HEK293 (cell line): ENCODE measurements at regions not wholly inside any gene's neighbourhood (a gene's known extent, or its start where the extent isn't known, plus 50 kb on each side); places are given as distances from the start of the nearest gene placed in this dataset.

Source experiments
- CTCF ChIP-seq: fragments of 450-650 bp; formaldehyde crosslinking; IDR thresholded peaks from 2 replicates; pipeline ENCODE4 v1.5.1; 2016; ENCODE audit warnings: missing biosample characterization, missing genetic modification characterization
- GLI4 ChIP-seq: fragments of 450-650 bp; formaldehyde crosslinking; IDR thresholded peaks from 2 replicates; pipeline ENCODE4 v1.5.1; 2016; ENCODE audit warnings: missing biosample characterization, missing genetic modification characterization
- WT1 ChIP-seq: fragments of 450-650 bp; formaldehyde crosslinking; IDR thresholded peaks from 2 replicates; pipeline ENCODE4 v1.5.1; 2016; ENCODE audit warnings: missing biosample characterization, missing genetic modification characterization
- ZNF16 ChIP-seq: fragments of 450-650 bp; formaldehyde crosslinking; IDR thresholded peaks from 2 replicates; pipeline ENCODE4 v1.5.1; 2016; ENCODE audit warnings: low read depth, missing biosample characterization, missing genetic modification characterization
- ZNF24 ChIP-seq: fragments of 450-650 bp; formaldehyde crosslinking; IDR thresholded peaks from 2 replicates; pipeline ENCODE4 v1.5.1; 2016; ENCODE audit warnings: missing biosample characterization, missing genetic modification characterization
- ZNF354C ChIP-seq: fragments of 450-650 bp; formaldehyde crosslinking; IDR thresholded peaks from 2 replicates; pipeline ENCODE4 v1.5.1; 2016; ENCODE audit warnings: missing biosample characterization, missing genetic modification characterization, low read depth, borderline replicate concordance
- ZNF558 ChIP-seq: fragments of 450-650 bp; formaldehyde crosslinking; IDR thresholded peaks from 2 replicates; pipeline ENCODE4 v1.5.1; 2016; ENCODE audit warnings: missing biosample characterization, missing genetic modification characterization
- TF ChIP-seq, protein P1 (sequence below): fragments of 450-650 bp; formaldehyde crosslinking; IDR thresholded peaks from 2 replicates; pipeline ENCODE4 v1.5.1; 2016; ENCODE audit warnings: missing biosample characterization, missing genetic modification characterization

- TF ChIP-seq GLI4 (tag by site-specific recombination) (no peak), ZNF558 (tag by site-specific recombination) (no peak), ZNF354C (no peak), CTCF (tag by site-specific recombination) (no peak), WT1 (tag by site-specific recombination) (no peak), ZNF24 (tag by site-specific recombination) (no peak), ZNF16 (tag by site-specific recombination) (no peak)
- TF ChIP-seq, protein P1, sequence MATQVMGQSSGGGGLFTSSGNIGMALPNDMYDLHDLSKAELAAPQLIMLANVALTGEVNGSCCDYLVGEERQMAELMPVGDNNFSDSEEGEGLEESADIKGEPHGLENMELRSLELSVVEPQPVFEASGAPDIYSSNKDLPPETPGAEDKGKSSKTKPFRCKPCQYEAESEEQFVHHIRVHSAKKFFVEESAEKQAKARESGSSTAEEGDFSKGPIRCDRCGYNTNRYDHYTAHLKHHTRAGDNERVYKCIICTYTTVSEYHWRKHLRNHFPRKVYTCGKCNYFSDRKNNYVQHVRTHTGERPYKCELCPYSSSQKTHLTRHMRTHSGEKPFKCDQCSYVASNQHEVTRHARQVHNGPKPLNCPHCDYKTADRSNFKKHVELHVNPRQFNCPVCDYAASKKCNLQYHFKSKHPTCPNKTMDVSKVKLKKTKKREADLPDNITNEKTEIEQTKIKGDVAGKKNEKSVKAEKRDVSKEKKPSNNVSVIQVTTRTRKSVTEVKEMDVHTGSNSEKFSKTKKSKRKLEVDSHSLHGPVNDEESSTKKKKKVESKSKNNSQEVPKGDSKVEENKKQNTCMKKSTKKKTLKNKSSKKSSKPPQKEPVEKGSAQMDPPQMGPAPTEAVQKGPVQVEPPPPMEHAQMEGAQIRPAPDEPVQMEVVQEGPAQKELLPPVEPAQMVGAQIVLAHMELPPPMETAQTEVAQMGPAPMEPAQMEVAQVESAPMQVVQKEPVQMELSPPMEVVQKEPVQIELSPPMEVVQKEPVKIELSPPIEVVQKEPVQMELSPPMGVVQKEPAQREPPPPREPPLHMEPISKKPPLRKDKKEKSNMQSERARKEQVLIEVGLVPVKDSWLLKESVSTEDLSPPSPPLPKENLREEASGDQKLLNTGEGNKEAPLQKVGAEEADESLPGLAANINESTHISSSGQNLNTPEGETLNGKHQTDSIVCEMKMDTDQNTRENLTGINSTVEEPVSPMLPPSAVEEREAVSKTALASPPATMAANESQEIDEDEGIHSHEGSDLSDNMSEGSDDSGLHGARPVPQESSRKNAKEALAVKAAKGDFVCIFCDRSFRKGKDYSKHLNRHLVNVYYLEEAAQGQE (tag by site-specific recombination), result no peak
Measured at GRCh38 chrX:118216509-118216908, 99.9 kb upstream of the KLHL13 start.
